Spinal cord (tissue), 9 donors: ENCODE measurements at regions not wholly inside any gene's neighbourhood (a gene's known extent, or its start where the extent isn't known, plus 50 kb on each side); places are given as distances from the start of the nearest gene placed in this dataset.

ENCODE experiments used
- DNase-seq, 6 donors: peaks; one replicate each; pipeline versions ENCODE4 v3.0.0 to v3.0.0-alpha.2; 2013 to 2015; ENCODE audit warnings: low spot score in 6 of 6, low read depth in 4 of 6
- H3K27ac ChIP-seq: one replicate; pipeline ENCODE4 v1.5.1; 2013; ENCODE audit warnings: low read depth, low read length, control low read depth
- H3K27me3 ChIP-seq: one replicate; pipeline ENCODE4 v1.6.1; 2013; ENCODE audit warnings: low read length; ENCODE audit not compliant: control insufficient read depth, insufficient read depth
- H3K36me3 ChIP-seq: one replicate; pipeline ENCODE4 v1.6.1; 2013; ENCODE audit warnings: low read length; ENCODE audit not compliant: control insufficient read depth, insufficient read depth
- H3K4me1 ChIP-seq: one replicate; pipeline ENCODE4 v1.6.1; 2013; ENCODE audit warnings: low read length; ENCODE audit not compliant: control insufficient read depth, insufficient read depth
- H3K4me3 ChIP-seq: one replicate; pipeline ENCODE4 v1.5.1; 2013; ENCODE audit warnings: low read depth, low read length, control low read depth
- H3K9me3 ChIP-seq: one replicate; pipeline ENCODE4 v1.6.1; 2013; ENCODE audit warnings: low read length; ENCODE audit not compliant: control insufficient read depth, insufficient read depth
- WGBS: methylation state at CpG from one replicate; pipeline ENCODE4 v1.1.5; 2013; ENCODE audit warnings: missing lambda C conversion rate; ENCODE audit not compliant: insufficient coverage; 5-methylcytosine and 5-hydroxymethylcytosine counted together
- donor health status: healthy.

- no peak overlapping the region for H3K27ac ChIP-seq
- no CpG with 5 or more reads among the region's 2 CpGs for WGBS
- H3K36me3 ChIP-seq, result no peaks in the 10 kb centered on the region
- no peaks in the 10 kb centered on the region for H3K4me1 ChIP-seq
- H3K9me3 ChIP-seq, result peaks cover 2% of the 10 kb centered on the region
- no peak overlapping the region for H3K4me3 ChIP-seq
- H3K27me3 ChIP-seq, result no peaks in the 10 kb centered on the region
- DNase-seq, result no peak
Observed at GRCh38 chr5:109928811-109929210, 239.1 kb downstream of the MAN2A1 start.

GRCh38 chr5:109929376-109929775 is 239.6 kb downstream of the MAN2A1 start:
- Histone ChIP-seq H3K36me3 (no peaks in the 10 kb centered on the region), H3K9me3 (peaks cover 2% of the 10 kb centered on the region), H3K27me3 (no peaks in the 10 kb centered on the region), H3K4me1 (no peaks in the 10 kb centered on the region), H3K27ac (no peak overlapping the region), H3K4me3 (no peak overlapping the region)
- WGBS, result 71% methylated on average over 1 of the region's 4 CpGs
- no peak for DNase-seq

- Histone ChIP-seq H3K27me3 (no peaks in the 10 kb centered on the region), H3K9me3 (peaks cover 2% of the 10 kb centered on the region), H3K36me3 (no peaks in the 10 kb centered on the region), H3K4me1 (no peaks in the 10 kb centered on the region), H3K4me3 (no peak overlapping the region), H3K27ac (no peak overlapping the region)
- WGBS, result no CpG with 5 or more reads among the region's 1 CpG
- no peak for DNase-seq
Observed at GRCh38 chr5:109929911-109930310, 240.2 kb downstream of the MAN2A1 start.

GRCh38 chr5:109931049-109931780 is 241.5 kb downstream of the MAN2A1 start:
- Histone ChIP-seq H3K4me1 (no peaks in the 10 kb centered on the region), H3K4me3 (no peak overlapping the region), H3K36me3 (no peaks in the 10 kb centered on the region), H3K9me3 (peaks cover 2% of the 10 kb centered on the region), H3K27me3 (no peaks in the 10 kb centered on the region), H3K27ac (no peak overlapping the region)
- 92% methylated on average over 4 of the region's 8 CpGs for WGBS
- DNase-seq, result no peak

GRCh38 chr5:109935833-109936490 is 246.2 kb downstream of the MAN2A1 start:
- Histone ChIP-seq H3K27me3 (no peaks in the 10 kb centered on the region), H3K4me3 (no peak overlapping the region), H3K36me3 (no peaks in the 10 kb centered on the region), H3K27ac (peak overlapping the region; percentile 10), H3K4me1 (peaks cover 4% of the 10 kb centered on the region), H3K9me3 (peaks cover 7% of the 10 kb centered on the region)
- DNase-seq, result peak in 5 of 6 donors; percentile 24 to 83 (median 48)
- WGBS, result no CpG with 5 or more reads among the region's 2 CpGs

GRCh38 chr5:109936996-109937395 is 247.3 kb downstream of the MAN2A1 start:
- H3K9me3 ChIP-seq, result peaks cover 7% of the 10 kb centered on the region
- no peaks in the 10 kb centered on the region for H3K36me3 ChIP-seq
- no peak overlapping the region for H3K27ac ChIP-seq
- WGBS, result 60% methylated on average over 1 of the region's 2 CpGs
- no peak overlapping the region for H3K4me3 ChIP-seq
- no peaks in the 10 kb centered on the region for H3K27me3 ChIP-seq
- no peak for DNase-seq
- peaks cover 4% of the 10 kb centered on the region for H3K4me1 ChIP-seq

GRCh38 chr5:109937951-109938350 is 248.2 kb downstream of the MAN2A1 start:
- DNase-seq, result no peak
- 64% methylated on average over 4 of the region's 4 CpGs for WGBS

GRCh38 chr5:109938453-109938852 is 248.7 kb downstream of the MAN2A1 start:
- no peak overlapping the region for H3K27ac ChIP-seq
- no peaks in the 10 kb centered on the region for H3K36me3 ChIP-seq
- H3K4me1 ChIP-seq, result peaks cover 4% of the 10 kb centered on the region
- H3K4me3 ChIP-seq, result no peak overlapping the region
- DNase-seq, result no peak
- WGBS, result 63% methylated on average over 1 of the region's 2 CpGs
- peaks cover 7% of the 10 kb centered on the region for H3K9me3 ChIP-seq
- no peaks in the 10 kb centered on the region for H3K27me3 ChIP-seq

More at GRCh38 chr5:109937951-109938350, 248.2 kb downstream of the MAN2A1 start:
- no peak overlapping the region for H3K4me3 ChIP-seq
- no peaks in the 10 kb centered on the region for H3K36me3 ChIP-seq
- H3K27ac ChIP-seq, result no peak overlapping the region
- no peaks in the 10 kb centered on the region for H3K27me3 ChIP-seq
- H3K4me1 ChIP-seq, result peaks cover 4% of the 10 kb centered on the region
- peaks cover 7% of the 10 kb centered on the region for H3K9me3 ChIP-seq

GRCh38 chr5:109939116-109939682 is 249.5 kb downstream of the MAN2A1 start:
- WGBS, result 80% methylated on average over 3 of the region's 7 CpGs
- no peak overlapping the region for H3K27ac ChIP-seq
- peaks cover 7% of the 10 kb centered on the region for H3K9me3 ChIP-seq
- H3K27me3 ChIP-seq, result no peaks in the 10 kb centered on the region
- no peaks in the 10 kb centered on the region for H3K36me3 ChIP-seq
- H3K4me1 ChIP-seq, result peaks cover 4% of the 10 kb centered on the region
- DNase-seq, result no peak
- no peak overlapping the region for H3K4me3 ChIP-seq
